SH-SY5Y (cell line): ENCODE measurements at regions not wholly inside any gene's neighbourhood (a gene's known extent, or its start where the extent isn't known, plus 50 kb on each side); places are given as distances from the start of the nearest gene placed in this dataset.

ENCODE experiments used
- GATA2 ChIP-seq: IDR thresholded peaks from 2 replicates; pipeline ENCODE4 v1.6.1; 2011; ENCODE audit warnings: mild to moderate bottlenecking, low read depth, low read length
- GATA3 ChIP-seq: IDR thresholded peaks from 2 replicates; pipeline ENCODE4 v1.6.1; 2011; ENCODE audit warnings: low read depth, mild to moderate bottlenecking, low read length, moderate library complexity

DNA sequence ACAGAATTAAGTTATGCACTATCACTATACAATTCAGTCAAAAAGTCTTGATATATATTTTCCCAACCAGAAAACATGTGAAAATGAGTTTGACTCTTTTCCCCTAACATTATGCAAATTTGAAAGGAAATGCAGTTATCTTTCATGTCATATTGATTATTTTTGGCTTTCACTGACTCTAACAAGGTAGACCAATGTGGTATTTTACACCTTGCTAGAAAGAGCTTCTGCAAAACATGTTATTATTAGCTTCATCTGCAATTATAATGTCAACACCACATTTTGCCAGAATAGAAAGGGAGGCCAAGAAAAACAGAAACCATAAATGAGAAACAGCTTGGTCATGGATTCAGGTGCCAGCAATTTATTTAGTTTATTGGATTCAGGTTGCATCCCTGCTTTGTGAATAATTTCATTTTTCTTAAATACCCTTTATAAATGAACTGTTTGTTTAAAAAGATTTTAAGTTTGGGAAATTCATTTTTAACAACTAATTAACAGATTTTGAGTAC is 226.1 kb upstream of the GJE1 start:
- TF ChIP-seq GATA2 (no peak), GATA3 (no peak)
